GM19240 (cell line): ENCODE measurements at regions not wholly inside any gene's neighbourhood (a gene's known extent, or its start where the extent isn't known, plus 50 kb on each side); places are given as distances from the start of the nearest gene placed in this dataset.
"Not testable (repeated sequence)": the region's sequence is repeated elsewhere in the genome, so short reads cannot be mapped to it uniquely, and the experiment has no call there.

Experiments used
- DNase-seq: peaks from one replicate; pipeline ENCODE4 v3.0.0; 2011; ENCODE audit warnings: low spot score; ENCODE audit not compliant: insufficient read length

GRCh38 chr11:121907379-121907778, 208.6 kb downstream of the BLID start:
- no peak for DNase-seq

DNA sequence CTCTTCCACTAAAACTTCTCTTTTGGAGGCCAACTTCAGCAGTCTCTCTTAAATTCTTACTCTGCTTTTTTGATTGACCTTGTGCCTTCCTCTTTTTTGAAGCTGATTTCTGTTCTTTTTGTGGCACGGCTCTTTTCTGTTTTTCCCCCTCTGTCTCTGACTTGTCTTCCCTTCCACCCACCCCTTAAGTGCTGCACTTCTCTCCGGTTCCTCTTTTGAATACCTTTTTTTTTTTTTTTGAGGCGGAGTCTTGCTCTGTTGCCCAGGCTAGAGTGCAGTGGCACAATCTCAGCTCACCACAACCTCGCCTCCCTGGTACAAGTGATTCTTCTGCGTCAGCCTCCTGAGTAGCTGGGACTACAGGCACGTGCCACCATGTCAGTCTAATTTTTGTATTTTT, 211.9 kb downstream of the BLID start:
- DNase-seq = no peak

DNA sequence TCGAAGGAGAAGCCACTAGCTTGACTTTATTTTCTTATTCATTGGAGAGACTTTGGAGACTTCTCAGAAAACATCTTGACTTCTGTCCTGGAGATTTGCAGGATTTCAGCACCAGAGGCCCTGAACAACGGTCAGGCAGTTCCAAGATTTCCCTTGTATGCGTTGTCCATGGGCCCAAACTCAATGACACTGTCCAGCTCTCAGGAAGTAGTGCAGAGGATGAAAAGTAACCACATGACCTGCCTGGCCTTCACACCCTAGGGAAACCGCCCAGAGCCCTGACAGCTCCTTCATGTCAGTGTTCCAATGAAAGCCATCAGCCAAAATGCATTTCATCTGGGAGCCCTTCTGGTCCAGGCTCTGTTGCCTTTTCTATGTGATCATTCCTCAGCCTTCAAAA, 214.1 kb downstream of the BLID start:
- DNase-seq = no peak

DNA sequence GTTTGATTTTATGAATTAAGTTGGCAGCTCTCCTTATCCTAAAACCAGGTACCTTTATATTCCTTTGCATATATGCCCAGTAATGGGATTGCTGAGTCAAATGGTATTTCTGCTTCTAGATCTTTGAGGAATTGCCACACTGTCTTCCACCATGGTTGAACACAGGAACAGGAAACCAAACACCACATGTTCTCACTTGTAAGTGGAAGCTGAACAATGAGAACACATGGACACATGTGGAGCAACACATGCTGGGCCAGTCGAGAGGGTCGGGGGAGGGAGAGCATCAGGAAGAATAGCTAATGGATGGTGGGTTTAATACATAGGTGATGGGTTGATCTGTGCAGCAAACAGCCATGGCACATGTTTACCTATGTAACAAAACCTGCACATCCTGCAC, 214.6 kb downstream of the BLID start:
- not testable (repeated sequence) for DNase-seq

GRCh38 chr11:121899520-121899919, 216.5 kb downstream of the BLID start:
- DNase-seq = no peak

- no peak for DNase-seq
Observed at GRCh38 chr11:121898903-121899302, 217.1 kb downstream of the BLID start.

GRCh38 chr11:121895919-121896318, 220.1 kb downstream of the BLID start:
- no peak for DNase-seq

DNA sequence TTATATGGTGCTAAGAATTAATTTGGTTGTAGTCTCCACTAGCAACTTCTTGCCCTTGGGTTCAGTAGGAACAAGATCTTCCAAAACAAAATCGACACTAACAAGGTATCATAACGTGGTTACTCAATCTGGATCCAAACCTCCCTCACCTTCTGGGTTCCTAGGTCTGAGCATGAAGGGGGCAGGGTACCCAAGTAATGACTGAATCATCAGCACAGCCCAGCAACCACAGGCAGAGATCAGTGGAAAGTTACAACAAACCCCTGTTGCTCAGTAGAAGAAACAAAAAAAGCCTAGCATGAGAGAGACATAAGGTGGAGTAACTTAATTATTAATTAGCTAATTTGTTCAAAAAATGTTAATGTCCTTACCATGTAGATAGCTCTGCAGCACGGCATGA, 221.4 kb downstream of the BLID start:
- no peak for DNase-seq

- no peak for DNase-seq
Observed at GRCh38 chr11:121892863-121893262, 223.2 kb downstream of the BLID start.

DNA sequence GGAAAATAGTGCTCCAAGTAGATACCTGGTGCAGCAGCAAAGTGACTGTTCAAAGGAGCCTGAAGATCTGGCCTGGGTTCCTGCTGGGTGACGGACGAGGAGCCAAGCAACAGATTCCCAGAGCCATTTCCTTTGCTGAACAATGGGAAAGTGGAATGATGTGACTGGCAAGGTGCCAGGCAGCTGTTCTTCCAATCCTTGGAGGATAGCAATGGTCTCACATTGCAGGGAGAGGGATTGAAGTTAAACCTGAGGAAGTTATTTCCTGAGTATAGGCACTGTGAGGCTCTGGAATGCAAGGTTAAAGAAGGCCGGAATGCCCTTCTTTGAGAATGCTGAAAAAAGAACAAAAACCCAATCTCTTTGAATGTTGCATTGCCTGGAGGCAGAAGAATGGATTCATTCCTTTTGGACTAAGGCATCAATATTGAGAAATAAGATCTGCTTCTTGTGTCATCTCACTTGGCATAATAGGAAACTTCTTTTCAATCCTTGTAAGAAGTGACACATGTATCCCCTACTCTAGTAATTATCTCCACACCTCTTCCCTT, 223.8 kb downstream of the BLID start:
- DNase-seq = no peak

GRCh38 chr11:121890946-121891515, 225.0 kb downstream of the BLID start:
- no peak for DNase-seq

GRCh38 chr11:121890377-121890776, 225.6 kb downstream of the BLID start:
- DNase-seq = no peak

- no peak for DNase-seq
Observed at GRCh38 chr11:121889931-121890330, 226.1 kb downstream of the BLID start.

- no peak for DNase-seq
Observed at GRCh38 chr11:121889186-121889585, 226.8 kb downstream of the BLID start.

GRCh38 chr11:121887976-121888557, 227.9 kb downstream of the BLID start:
- no peak for DNase-seq

GRCh38 chr11:121887569-121887968, 228.4 kb downstream of the BLID start:
- DNase-seq = no peak

- DNase-seq = no peak
Observed at GRCh38 chr11:121886996-121887395, 229.0 kb downstream of the BLID start.

DNA sequence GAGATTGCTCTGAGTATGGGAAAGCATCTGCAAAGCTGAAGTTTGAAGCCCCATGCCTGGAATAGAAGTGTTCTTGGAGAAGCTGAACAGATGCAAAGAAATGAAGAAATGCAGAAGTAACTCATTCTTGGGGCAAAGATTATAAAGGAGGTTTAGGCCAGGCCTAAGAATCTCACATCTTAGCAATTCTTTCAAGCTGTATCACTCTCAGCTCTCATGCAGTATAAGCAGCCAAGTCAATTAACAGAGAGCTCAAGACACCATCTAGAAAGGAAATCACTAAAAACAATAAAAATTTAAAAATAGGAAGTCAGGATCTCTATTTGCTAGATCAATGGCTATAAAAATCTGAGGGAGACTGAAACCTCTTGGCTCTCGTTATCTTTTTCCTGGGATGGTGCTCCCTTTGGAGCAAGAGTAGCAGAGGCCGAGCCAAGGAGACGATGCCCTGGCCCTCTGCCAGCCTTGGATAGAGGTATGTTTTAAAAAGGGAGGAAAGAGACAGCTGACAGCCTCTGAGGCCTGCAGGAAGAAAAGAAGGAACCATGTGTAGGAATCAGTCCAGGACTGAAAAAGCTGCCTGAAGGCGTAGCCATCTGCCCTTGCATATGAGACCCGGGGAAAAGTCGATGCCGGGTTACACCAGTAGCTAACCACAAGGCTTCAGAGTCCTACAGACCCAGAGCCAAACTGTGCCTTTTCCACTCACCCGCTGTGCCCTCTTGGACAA, 229.8 kb downstream of the BLID start:
- no peak for DNase-seq

DNA sequence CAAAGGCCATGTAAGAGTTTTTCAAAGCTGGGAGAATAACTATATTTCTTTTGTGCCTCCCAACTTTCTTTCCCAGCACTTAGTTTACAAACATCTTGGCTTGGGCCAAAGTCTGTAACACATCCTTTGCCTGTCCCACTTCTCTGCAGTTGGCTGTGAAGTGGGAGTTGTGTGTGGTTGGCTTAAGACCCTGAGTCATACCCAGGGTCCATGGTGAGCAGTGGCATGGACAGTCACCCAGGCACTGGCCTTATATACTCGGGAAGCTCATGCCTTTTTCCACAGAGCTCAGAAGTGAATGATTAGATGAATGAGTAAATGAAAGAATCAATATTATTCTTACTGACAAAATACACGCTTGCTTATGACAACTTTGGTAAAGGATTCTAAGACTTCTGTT, 231.4 kb downstream of the BLID start:
- no peak for DNase-seq

DNA sequence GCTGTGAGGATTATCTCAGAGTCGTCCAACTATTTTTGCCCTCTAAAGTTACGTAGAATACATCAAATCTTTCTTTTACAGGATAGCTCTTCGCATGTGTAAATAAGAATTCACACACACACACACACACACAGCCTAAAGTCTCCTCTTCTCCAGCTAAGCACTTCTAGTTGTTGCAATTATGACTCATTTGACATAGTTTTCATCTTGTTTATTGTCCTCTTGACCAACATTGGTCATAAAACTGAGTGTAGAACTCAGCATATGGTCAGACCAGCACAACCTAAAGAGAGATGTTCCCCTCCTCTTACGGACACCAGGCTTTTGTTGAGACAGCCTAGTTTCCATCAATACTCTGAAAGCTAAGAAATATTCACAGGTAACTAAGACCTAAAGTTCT, 234.2 kb downstream of the BLID start:
- DNase-seq = no peak

- DNase-seq = no peak
Observed at GRCh38 chr11:121877152-121877551, 238.9 kb downstream of the BLID start.

DNA sequence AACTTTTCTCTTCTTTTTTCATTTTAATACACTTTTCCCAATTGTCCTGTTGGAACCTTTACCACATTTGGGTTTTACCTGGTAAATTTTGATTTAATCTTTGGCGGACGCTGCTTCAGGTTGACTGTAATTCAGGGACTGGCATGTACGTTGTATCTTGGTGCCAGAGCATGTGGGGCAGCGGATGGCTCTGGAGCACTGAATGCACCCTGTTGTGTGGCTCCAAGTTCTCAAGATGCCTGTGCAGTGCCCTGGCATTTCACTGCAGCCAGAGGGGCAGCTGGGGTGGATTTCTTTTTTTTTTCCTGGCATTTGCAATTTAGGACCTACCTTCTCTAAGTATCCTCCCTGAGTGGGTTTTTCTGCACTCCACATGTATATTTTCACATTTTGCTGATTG, 242.2 kb downstream of the BLID start:
- no peak for DNase-seq

DNA sequence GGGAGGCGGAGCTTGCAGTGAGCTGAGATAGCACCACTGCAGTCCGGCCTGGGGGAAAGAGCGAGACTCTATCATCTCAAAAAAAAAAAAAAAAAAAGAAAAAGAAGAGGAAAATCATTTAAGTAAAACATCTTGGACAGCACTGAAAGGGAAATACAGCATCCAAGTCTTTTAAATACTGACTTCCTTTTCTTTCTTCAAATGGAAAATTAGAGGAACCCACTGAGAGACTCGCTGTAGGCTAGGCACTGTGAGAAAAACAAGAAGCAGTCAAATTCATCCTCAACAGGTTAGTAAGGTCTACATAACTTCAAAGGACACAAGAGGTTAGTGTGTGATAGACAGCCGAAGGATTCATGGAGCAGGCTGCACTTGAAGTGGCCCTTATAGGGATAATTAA, 243.7 kb downstream of the BLID start:
- DNase-seq = no peak
